ENCODE measurements at regions not wholly inside any gene's neighbourhood (a gene's known extent, or its start where the extent isn't known, plus 50 kb on each side); places are given as distances from the start of the nearest gene placed in this dataset.

DNA sequence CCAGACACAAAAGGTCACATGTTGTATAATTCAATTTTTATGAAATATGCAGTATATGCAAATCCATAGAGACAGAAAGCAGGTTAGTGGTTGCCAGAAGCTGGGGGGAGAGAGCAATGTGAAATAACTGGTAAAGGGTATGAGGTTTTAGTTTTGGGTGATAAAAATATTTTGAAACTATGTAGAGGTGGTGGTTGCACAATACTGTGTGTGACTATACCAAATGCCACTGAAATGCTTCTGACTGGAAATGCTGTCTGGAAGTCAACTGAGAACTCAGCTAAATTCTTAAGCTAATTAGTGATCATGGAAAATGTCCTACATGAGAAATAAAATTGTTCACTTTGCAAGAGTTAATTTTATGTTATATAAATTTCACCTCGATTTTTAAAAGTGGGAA, 65.3 kb upstream of the RXFP2 start:
- Histone ChIP-seq H3K9me2 (replicated peaks; ENCODE audit: control insufficient read depth, low read length) (no peaks in the 10 kb centered on the region), H3K79me2 (ENCODE audit: control insufficient read depth, low read length) (no peaks in the 10 kb centered on the region)
- TF ChIP-seq, protein P1, sequence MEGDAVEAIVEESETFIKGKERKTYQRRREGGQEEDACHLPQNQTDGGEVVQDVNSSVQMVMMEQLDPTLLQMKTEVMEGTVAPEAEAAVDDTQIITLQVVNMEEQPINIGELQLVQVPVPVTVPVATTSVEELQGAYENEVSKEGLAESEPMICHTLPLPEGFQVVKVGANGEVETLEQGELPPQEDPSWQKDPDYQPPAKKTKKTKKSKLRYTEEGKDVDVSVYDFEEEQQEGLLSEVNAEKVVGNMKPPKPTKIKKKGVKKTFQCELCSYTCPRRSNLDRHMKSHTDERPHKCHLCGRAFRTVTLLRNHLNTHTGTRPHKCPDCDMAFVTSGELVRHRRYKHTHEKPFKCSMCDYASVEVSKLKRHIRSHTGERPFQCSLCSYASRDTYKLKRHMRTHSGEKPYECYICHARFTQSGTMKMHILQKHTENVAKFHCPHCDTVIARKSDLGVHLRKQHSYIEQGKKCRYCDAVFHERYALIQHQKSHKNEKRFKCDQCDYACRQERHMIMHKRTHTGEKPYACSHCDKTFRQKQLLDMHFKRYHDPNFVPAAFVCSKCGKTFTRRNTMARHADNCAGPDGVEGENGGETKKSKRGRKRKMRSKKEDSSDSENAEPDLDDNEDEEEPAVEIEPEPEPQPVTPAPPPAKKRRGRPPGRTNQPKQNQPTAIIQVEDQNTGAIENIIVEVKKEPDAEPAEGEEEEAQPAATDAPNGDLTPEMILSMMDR (IDR thresholded peaks at IDR 0.05; ENCODE audit: low read depth, low read length, poor library complexity, severe bottlenecking): no peak
- TF ChIP-seq EZH2phosphoT487 (IDR thresholded peaks at IDR 0.05; ENCODE audit: borderline replicate concordance, low read length): no peak

GRCh38 chr13:31675440-31675953, 63.8 kb upstream of the RXFP2 start:
- no peaks in the 10 kb centered on the region; the same call in 1 of the 2 replicates for H3K27me3 ChIP-seq (ENCODE audit: control insufficient read depth, low read length)
- H3K4me2 ChIP-seq (ENCODE audit: low read length): no peak overlapping the region
- TF ChIP-seq EZH2phosphoT487 (IDR thresholded peaks at IDR 0.05; ENCODE audit: borderline replicate concordance, low read length): no peak
- TF ChIP-seq, protein P1 (IDR thresholded peaks at IDR 0.05; ENCODE audit: low read depth, low read length, poor library complexity, severe bottlenecking): no peak
- no peak overlapping the region for H3K4me3 ChIP-seq (ENCODE audit: low read length)
- H3F3A ChIP-seq (ENCODE audit: control insufficient read depth, insufficient read depth): no peaks in the 10 kb centered on the region
- H3K27ac ChIP-seq (ENCODE audit: low read depth, low read length): no peak overlapping the region
- no peaks in the 10 kb centered on the region for H3K79me2 ChIP-seq (ENCODE audit: control insufficient read depth, low read length)
- no peaks in the 10 kb centered on the region for H3K4me1 ChIP-seq (ENCODE audit: control insufficient read depth, low read length)
- H4K20me1 ChIP-seq (ENCODE audit: control insufficient read depth, insufficient read depth, low read depth, low read length): no peaks in the 10 kb centered on the region
- no peaks in the 10 kb centered on the region for H3K9me3 ChIP-seq (ENCODE audit: control insufficient read depth, insufficient read depth, low read length)
- H3K9me2 ChIP-seq (replicated peaks; ENCODE audit: control insufficient read depth, low read length): no peaks in the 10 kb centered on the region
- no peaks in the 10 kb centered on the region for H3K36me3 ChIP-seq (ENCODE audit: control insufficient read depth, low read length)

More for the DNA sequence above, 65.3 kb upstream of the RXFP2 start:
- Histone ChIP-seq H3K4me2 (ENCODE audit: low read length) (no peak overlapping the region), H3K27me3 (ENCODE audit: control insufficient read depth, low read length) (no peaks in the 10 kb centered on the region; the same call in 1 of the 2 replicates), H3K36me3 (ENCODE audit: control insufficient read depth, low read length) (no peaks in the 10 kb centered on the region), H3K27ac (ENCODE audit: low read depth, low read length) (no peak overlapping the region), H3F3A (ENCODE audit: control insufficient read depth, insufficient read depth) (no peaks in the 10 kb centered on the region), H4K20me1 (ENCODE audit: control insufficient read depth, insufficient read depth, low read depth, low read length) (no peaks in the 10 kb centered on the region), H3K4me1 (ENCODE audit: control insufficient read depth, low read length) (no peaks in the 10 kb centered on the region), H3K4me3 (ENCODE audit: low read length) (no peak overlapping the region), H3K9me3 (ENCODE audit: control insufficient read depth, insufficient read depth, low read length) (no peaks in the 10 kb centered on the region)

- Histone ChIP-seq H4K20me1 (ENCODE audit: control insufficient read depth, insufficient read depth, low read depth, low read length) (no peaks in the 10 kb centered on the region), H3F3A (ENCODE audit: control insufficient read depth, insufficient read depth) (no peaks in the 10 kb centered on the region), H3K4me3 (ENCODE audit: low read length) (no peak overlapping the region), H3K4me1 (ENCODE audit: control insufficient read depth, low read length) (no peaks in the 10 kb centered on the region), H3K79me2 (ENCODE audit: control insufficient read depth, low read length) (no peaks in the 10 kb centered on the region), H3K9me2 (replicated peaks; ENCODE audit: control insufficient read depth, low read length) (no peaks in the 10 kb centered on the region; the same call in 1 of the 2 replicates), H3K27me3 (ENCODE audit: control insufficient read depth, low read length) (no peaks in the 10 kb centered on the region), H3K9me3 (ENCODE audit: control insufficient read depth, insufficient read depth, low read length) (no peaks in the 10 kb centered on the region), H3K27ac (ENCODE audit: low read depth, low read length) (no peak overlapping the region), H3K36me3 (ENCODE audit: control insufficient read depth, low read length) (no peaks in the 10 kb centered on the region), H3K4me2 (ENCODE audit: low read length) (no peak overlapping the region)
- no peak for TF ChIP-seq EZH2phosphoT487 (IDR thresholded peaks at IDR 0.05; ENCODE audit: borderline replicate concordance, low read length)
- TF ChIP-seq, protein P1 (IDR thresholded peaks at IDR 0.05; ENCODE audit: low read depth, low read length, poor library complexity, severe bottlenecking): no peak
Observed at GRCh38 chr13:31681133-31681532, 58.2 kb upstream of the RXFP2 start.
